ENCODE measurements at regions not wholly inside any gene's neighbourhood (a gene's known extent, or its start where the extent isn't known, plus 50 kb on each side); places are given as distances from the start of the nearest gene placed in this dataset.

GRCh38 chr15:66906668-66907614 lies 158.5 kb upstream of the SMAD3 start:
- no peak for DNase-seq

GRCh38 chr15:66907826-66908743 lies 157.3 kb upstream of the SMAD3 start:
- DNase-seq: no peak

GRCh38 chr15:66908744-66909095 lies 156.7 kb upstream of the SMAD3 start:
- DNase-seq: no peak

GRCh38 chr15:66909381-66909890 lies 156.0 kb upstream of the SMAD3 start:
- no peak for DNase-seq

GRCh38 chr15:66911131-66911700 lies 154.2 kb upstream of the SMAD3 start:
- no peak for DNase-seq

GRCh38 chr15:66912001-66912400 lies 153.4 kb upstream of the SMAD3 start:
- DNase-seq: no peak

GRCh38 chr15:66912441-66912840 lies 153.0 kb upstream of the SMAD3 start:
- no peak for DNase-seq

GRCh38 chr15:66917904-66918448 lies 147.4 kb upstream of the SMAD3 start:
- DNase-seq: no peak

GRCh38 chr15:66919421-66919820 lies 146.0 kb upstream of the SMAD3 start:
- no peak for DNase-seq

GRCh38 chr15:66921319-66921915 lies 144.0 kb upstream of the SMAD3 start:
- DNase-seq: no peak

GRCh38 chr15:66922608-66923007 lies 142.8 kb upstream of the SMAD3 start:
- DNase-seq: no peak

GRCh38 chr15:66923438-66923881 lies 141.9 kb upstream of the SMAD3 start:
- DNase-seq: peak; percentile 38

- no peak for DNase-seq
Measured at GRCh38 chr15:66924889-66925288, 140.5 kb upstream of the SMAD3 start.

- no peak for DNase-seq
Measured at GRCh38 chr15:66925721-66926120, 139.7 kb upstream of the SMAD3 start.

GRCh38 chr15:66927201-66928077 lies 138.0 kb upstream of the SMAD3 start:
- no peak for DNase-seq

GRCh38 chr15:66928101-66928500 lies 137.3 kb upstream of the SMAD3 start:
- no peak for DNase-seq

- DNase-seq: no peak
Measured at GRCh38 chr15:66928784-66929183, 136.6 kb upstream of the SMAD3 start.

- no peak for DNase-seq
Measured at GRCh38 chr15:66929843-66930402, 135.5 kb upstream of the SMAD3 start.

- DNase-seq: no peak
Measured at GRCh38 chr15:66931768-66932633, 133.4 kb upstream of the SMAD3 start.

GRCh38 chr15:66932634-66933024 lies 132.8 kb upstream of the SMAD3 start:
- DNase-seq: no peak
